Neural cell (in vitro differentiated cells): ENCODE measurements at regions not wholly inside any gene's neighbourhood (a gene's known extent, or its start where the extent isn't known, plus 50 kb on each side); places are given as distances from the start of the nearest gene placed in this dataset.

ENCODE experiments used
- H2AFZ ChIP-seq: fragments of 200-600, 300-800 bp; sonication (generic), shearing (Covaris generic); 2 replicates; pipeline ENCODE4 v1.6.0; 2014; ENCODE audit warnings: low read depth, mild to moderate bottlenecking, antibody characterized with exemption, low read length, moderate library complexity
- H3F3A ChIP-seq: fragments of 200-600 bp; shearing (Covaris generic); 2 replicates; pipeline ENCODE4 v1.6.1; 2016; ENCODE audit warnings: mild to moderate bottlenecking, moderate library complexity, mixed read lengths, antibody characterized with exemption, low read length; ENCODE audit not compliant: insufficient read depth, poor library complexity, severe bottlenecking
- H3K27ac ChIP-seq: fragments of 200-600, 300-800 bp; sonication (generic), shearing (Covaris generic); 2 replicates; pipeline ENCODE4 v1.5.1; 2014; ENCODE audit warnings: mild to moderate bottlenecking, low read length, moderate library complexity
- H3K27me3 ChIP-seq: fragments of 300-800, 200-600 bp; sonication (generic), shearing (Covaris generic); 2 replicates; pipeline ENCODE4 v1.6.0; 2014; ENCODE audit warnings: mild to moderate bottlenecking, low read depth, low read length, moderate library complexity; ENCODE audit not compliant: insufficient read depth
- H3K36me3 ChIP-seq: fragments of 300-800, 200-600 bp; sonication (generic), shearing (Covaris generic); 2 replicates; pipeline ENCODE4 v1.5.1; 2014; ENCODE audit warnings: mild to moderate bottlenecking, antibody characterized with exemption, low read length, moderate library complexity; ENCODE audit not compliant: insufficient read depth
- H3K4me2 ChIP-seq: fragments of 300-800, 200-600 bp; sonication (generic), shearing (Covaris generic); 2 replicates; pipeline ENCODE4 v1.6.0; 2014; ENCODE audit warnings: mild to moderate bottlenecking, low read length
- H3K4me3 ChIP-seq: fragments of 300-800, 200-600 bp; sonication (generic), shearing (Covaris generic); 2 replicates; pipeline ENCODE4 v1.5.1; 2014; ENCODE audit warnings: mild to moderate bottlenecking, low read length, moderate library complexity
- H3K79me2 ChIP-seq: fragments of 200-600 bp; shearing (Covaris generic); replicated peaks from 2 replicates; pipeline ENCODE4 v1.6.0; 2014; ENCODE audit warnings: mild to moderate bottlenecking, low read length, moderate library complexity; ENCODE audit not compliant: insufficient read depth
- H3K9ac ChIP-seq: fragments of 300-800, 200-600 bp; sonication (generic), shearing (Covaris generic); 2 replicates; pipeline ENCODE4 v1.6.1; 2016; ENCODE audit warnings: mild to moderate bottlenecking, low read length, mixed read lengths
- H3K9me2 ChIP-seq: fragments of 200-600 bp; shearing (Covaris generic); 2 replicates; pipeline ENCODE4 v1.6.1; 2016; ENCODE audit warnings: mild to moderate bottlenecking, low read length, mixed read lengths; ENCODE audit not compliant: insufficient read depth
- H3K9me3 ChIP-seq: fragments of 200-600, 300-800 bp; sonication (generic), shearing (Covaris generic); 2 replicates; pipeline ENCODE4 v1.6.1; 2016; ENCODE audit warnings: mild to moderate bottlenecking, mixed run types, low read length, moderate library complexity, mixed read lengths
- H4K20me1 ChIP-seq: fragments of 200-600 bp; shearing (Covaris generic); 2 replicates; pipeline ENCODE4 v1.6.1; 2016; ENCODE audit warnings: mild to moderate bottlenecking, mixed run types; ENCODE audit not compliant: insufficient read depth
- EP300 ChIP-seq: fragments of 450-650 bp; conservative IDR thresholded peaks from 2 replicates; pipeline ENCODE4 v1.6.1; 2014; ENCODE audit warnings: antibody characterized with exemption, mild to moderate bottlenecking, moderate library complexity; ENCODE audit not compliant: poor library complexity, severe bottlenecking
- EZH2 ChIP-seq: fragments of 200-600, 300-800 bp; shearing (Covaris generic), sonication (generic); IDR thresholded peaks from 2 replicates; pipeline ENCODE4 v1.6.1; 2014; ENCODE audit warnings: antibody characterized with exemption, low read length, borderline replicate concordance, mild to moderate bottlenecking; ENCODE audit not compliant: insufficient read depth, poor library complexity, severe bottlenecking
- MXI1 ChIP-seq: fragments of 450-650 bp; conservative IDR thresholded peaks from 2 replicates; pipeline ENCODE4 v1.6.1; 2014; ENCODE audit warnings: antibody characterized with exemption, mild to moderate bottlenecking; ENCODE audit not compliant: poor library complexity, severe bottlenecking
- POLR2AphosphoS5 ChIP-seq: IDR thresholded peaks from 2 replicates; pipeline ENCODE4 v1.6.1; 2012
- RAD21 ChIP-seq: fragments of 450-650 bp; conservative IDR thresholded peaks from 2 replicates; pipeline ENCODE4 v1.6.1; 2014; ENCODE audit warnings: antibody characterized with exemption, mild to moderate bottlenecking, moderate library complexity
- SMC3 ChIP-seq: fragments of 450-650 bp; conservative IDR thresholded peaks from 2 replicates; pipeline ENCODE4 v1.6.1; 2014; ENCODE audit warnings: antibody characterized with exemption, mild to moderate bottlenecking, moderate library complexity; ENCODE audit not compliant: poor library complexity
- TF ChIP-seq, protein P1 (sequence below): IDR thresholded peaks from 2 replicates; pipeline ENCODE4 v1.6.1; 2012; ENCODE audit warnings: borderline replicate concordance

DNA sequence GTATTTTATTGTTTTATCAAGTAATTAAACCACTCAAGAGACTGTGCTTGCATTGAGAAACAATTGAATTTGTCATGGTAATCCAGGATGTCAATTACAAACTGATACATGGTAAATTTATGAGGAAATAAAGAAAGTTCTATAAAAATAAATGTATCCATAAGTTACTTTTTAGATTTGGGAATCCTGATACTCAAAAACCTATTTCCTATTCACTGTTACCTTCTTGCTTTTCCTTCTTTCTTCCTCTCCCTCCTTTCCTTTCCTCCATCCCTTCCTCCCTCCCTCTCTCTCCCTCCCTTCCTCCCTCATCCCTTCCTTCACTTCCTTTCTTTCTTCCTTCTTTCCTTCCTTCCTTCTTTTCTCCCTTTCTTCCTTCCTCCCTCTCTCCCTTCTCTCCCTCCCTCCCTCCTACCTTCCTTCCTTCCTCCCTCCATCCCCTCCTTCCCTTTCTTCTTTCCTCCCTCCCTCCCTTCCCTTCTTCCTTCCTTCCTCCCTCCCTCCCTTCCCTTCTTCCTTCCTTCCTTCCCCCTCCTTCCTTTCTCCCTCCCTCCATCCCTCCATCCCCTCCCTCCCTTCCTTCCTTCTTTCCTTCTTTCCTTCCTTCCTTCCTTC lies 1299.1 kb upstream of the ZEB2 start:
- no peaks in the 10 kb centered on the region for H3K27me3 ChIP-seq
- TF ChIP-seq MXI1, result no peak
- no peak for TF ChIP-seq RAD21
- no peak for TF ChIP-seq EP300
- TF ChIP-seq SMC3, result no peak
- no peaks in the 10 kb centered on the region for H3K79me2 ChIP-seq
- no peak overlapping the region for H2AFZ ChIP-seq
- H3K4me2 ChIP-seq, result no peak overlapping the region
- no peaks in the 10 kb centered on the region for H3K36me3 ChIP-seq
- no peaks in the 10 kb centered on the region for H3K9me2 ChIP-seq
- no peaks in the 10 kb centered on the region for H3F3A ChIP-seq
- no peaks in the 10 kb centered on the region for H4K20me1 ChIP-seq
- no peak overlapping the region for H3K9ac ChIP-seq
- H3K4me3 ChIP-seq, result no peak overlapping the region
- no peaks in the 10 kb centered on the region for H3K9me3 ChIP-seq
- H3K27ac ChIP-seq, result no peak overlapping the region

- peak; percentile 33 for TF ChIP-seq EP300
- no peak for TF ChIP-seq POLR2AphosphoS5
- Histone ChIP-seq H3F3A (no peaks in the 10 kb centered on the region), H3K9me2 (no peaks in the 10 kb centered on the region), H2AFZ (no peak overlapping the region), H3K9ac (no peak overlapping the region), H3K27ac (no peak overlapping the region), H3K79me2 (no peaks in the 10 kb centered on the region), H3K4me3 (no peak overlapping the region), H3K36me3 (no peaks in the 10 kb centered on the region), H3K4me2 (no peak overlapping the region), H4K20me1 (no peaks in the 10 kb centered on the region), H3K9me3 (no peaks in the 10 kb centered on the region), H3K27me3 (no peaks in the 10 kb centered on the region)
Observed at GRCh38 chr2:145815933-145816332, 1296.0 kb upstream of the ZEB2 start.

DNA sequence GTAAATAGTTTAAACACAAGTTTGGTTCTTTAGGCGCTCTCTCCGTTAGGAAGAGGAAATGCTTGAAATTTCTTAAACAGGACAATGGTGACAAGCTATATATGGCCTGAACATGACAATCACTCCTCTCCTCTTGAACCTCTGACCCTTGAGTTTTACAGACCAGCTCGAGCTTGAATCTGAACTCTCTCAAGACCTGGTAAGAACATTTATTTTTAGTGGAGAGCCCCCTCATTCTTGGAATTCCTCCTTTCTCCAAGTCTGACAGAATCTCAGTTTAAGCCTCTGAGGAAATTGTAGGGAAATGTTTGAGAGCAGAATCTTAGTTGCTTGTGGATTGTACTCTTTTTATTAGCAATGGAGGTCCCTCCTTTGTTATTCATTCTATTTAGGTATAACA lies 1293.6 kb upstream of the ZEB2 start:
- H3F3A ChIP-seq, result no peaks in the 10 kb centered on the region
- no peaks in the 10 kb centered on the region for H3K27me3 ChIP-seq
- no peaks in the 10 kb centered on the region for H4K20me1 ChIP-seq
- no peak overlapping the region for H2AFZ ChIP-seq
- H3K9me2 ChIP-seq, result no peaks in the 10 kb centered on the region
- no peak overlapping the region for H3K27ac ChIP-seq
- no peak for TF ChIP-seq RAD21
- TF ChIP-seq SMC3, result no peak
- TF ChIP-seq, protein P1, sequence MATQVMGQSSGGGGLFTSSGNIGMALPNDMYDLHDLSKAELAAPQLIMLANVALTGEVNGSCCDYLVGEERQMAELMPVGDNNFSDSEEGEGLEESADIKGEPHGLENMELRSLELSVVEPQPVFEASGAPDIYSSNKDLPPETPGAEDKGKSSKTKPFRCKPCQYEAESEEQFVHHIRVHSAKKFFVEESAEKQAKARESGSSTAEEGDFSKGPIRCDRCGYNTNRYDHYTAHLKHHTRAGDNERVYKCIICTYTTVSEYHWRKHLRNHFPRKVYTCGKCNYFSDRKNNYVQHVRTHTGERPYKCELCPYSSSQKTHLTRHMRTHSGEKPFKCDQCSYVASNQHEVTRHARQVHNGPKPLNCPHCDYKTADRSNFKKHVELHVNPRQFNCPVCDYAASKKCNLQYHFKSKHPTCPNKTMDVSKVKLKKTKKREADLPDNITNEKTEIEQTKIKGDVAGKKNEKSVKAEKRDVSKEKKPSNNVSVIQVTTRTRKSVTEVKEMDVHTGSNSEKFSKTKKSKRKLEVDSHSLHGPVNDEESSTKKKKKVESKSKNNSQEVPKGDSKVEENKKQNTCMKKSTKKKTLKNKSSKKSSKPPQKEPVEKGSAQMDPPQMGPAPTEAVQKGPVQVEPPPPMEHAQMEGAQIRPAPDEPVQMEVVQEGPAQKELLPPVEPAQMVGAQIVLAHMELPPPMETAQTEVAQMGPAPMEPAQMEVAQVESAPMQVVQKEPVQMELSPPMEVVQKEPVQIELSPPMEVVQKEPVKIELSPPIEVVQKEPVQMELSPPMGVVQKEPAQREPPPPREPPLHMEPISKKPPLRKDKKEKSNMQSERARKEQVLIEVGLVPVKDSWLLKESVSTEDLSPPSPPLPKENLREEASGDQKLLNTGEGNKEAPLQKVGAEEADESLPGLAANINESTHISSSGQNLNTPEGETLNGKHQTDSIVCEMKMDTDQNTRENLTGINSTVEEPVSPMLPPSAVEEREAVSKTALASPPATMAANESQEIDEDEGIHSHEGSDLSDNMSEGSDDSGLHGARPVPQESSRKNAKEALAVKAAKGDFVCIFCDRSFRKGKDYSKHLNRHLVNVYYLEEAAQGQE, result no peak
- TF ChIP-seq EZH2, result no peak
- no peak overlapping the region for H3K9ac ChIP-seq
- H3K9me3 ChIP-seq, result no peaks in the 10 kb centered on the region
- no peaks in the 10 kb centered on the region for H3K36me3 ChIP-seq
- no peak overlapping the region for H3K4me3 ChIP-seq
- H3K4me2 ChIP-seq, result no peak overlapping the region
- no peaks in the 10 kb centered on the region for H3K79me2 ChIP-seq
